ENCODE measurements at regions not wholly inside any gene's neighbourhood (a gene's known extent, or its start where the extent isn't known, plus 50 kb on each side); places are given as distances from the start of the nearest gene placed in this dataset.
"Not testable (repeated sequence)": the region's sequence is repeated elsewhere in the genome, so short reads cannot be mapped to it uniquely, and the experiment has no call there.

DNA sequence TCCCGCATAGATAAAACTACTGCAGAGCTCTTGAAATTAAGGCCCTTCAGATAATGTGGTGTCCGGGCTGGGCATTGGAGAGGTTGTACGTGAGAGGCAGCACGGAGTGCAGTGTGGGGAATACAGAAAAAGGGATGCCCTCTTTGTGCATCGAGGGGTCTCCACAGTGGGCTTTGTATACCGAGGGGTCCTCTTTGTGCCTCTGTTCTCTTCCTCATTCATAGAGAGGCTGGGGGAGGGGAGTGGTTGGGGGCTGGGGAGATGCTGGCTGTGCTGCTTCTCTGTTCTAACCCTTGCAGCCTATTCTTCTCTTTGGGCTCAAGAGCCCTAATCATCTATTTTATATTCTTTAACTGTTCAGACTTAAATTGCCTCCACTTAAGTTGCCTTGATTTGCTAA, 74.3 kb upstream of the NDN start:
- Histone ChIP-seq H3K9me3 (no peaks in the 10 kb centered on the region), H3K4me1 (no peaks in the 10 kb centered on the region), H3K4me3 (no peak overlapping the region), H3K36me3 (no peaks in the 10 kb centered on the region), H3K27ac (no peak overlapping the region), H3K27me3 (no peaks in the 10 kb centered on the region)
- 70 to 84% methylated on average over 3 to 6 of the region's 6 CpGs for WGBS, 2 donors (ENCODE audit: low coverage in 1 of 2)
- TF ChIP-seq, protein P1, sequence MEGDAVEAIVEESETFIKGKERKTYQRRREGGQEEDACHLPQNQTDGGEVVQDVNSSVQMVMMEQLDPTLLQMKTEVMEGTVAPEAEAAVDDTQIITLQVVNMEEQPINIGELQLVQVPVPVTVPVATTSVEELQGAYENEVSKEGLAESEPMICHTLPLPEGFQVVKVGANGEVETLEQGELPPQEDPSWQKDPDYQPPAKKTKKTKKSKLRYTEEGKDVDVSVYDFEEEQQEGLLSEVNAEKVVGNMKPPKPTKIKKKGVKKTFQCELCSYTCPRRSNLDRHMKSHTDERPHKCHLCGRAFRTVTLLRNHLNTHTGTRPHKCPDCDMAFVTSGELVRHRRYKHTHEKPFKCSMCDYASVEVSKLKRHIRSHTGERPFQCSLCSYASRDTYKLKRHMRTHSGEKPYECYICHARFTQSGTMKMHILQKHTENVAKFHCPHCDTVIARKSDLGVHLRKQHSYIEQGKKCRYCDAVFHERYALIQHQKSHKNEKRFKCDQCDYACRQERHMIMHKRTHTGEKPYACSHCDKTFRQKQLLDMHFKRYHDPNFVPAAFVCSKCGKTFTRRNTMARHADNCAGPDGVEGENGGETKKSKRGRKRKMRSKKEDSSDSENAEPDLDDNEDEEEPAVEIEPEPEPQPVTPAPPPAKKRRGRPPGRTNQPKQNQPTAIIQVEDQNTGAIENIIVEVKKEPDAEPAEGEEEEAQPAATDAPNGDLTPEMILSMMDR (IDR thresholded peaks at IDR 0.05) = no peak
- TF ChIP-seq EP300 (IDR thresholded peaks at IDR 0.05) (no peak), POLR2AphosphoS5 (IDR thresholded peaks at IDR 0.05) (no peak), POLR2A (IDR thresholded peaks at IDR 0.05) (no peak)
- ATAC-seq = no peak

DNA sequence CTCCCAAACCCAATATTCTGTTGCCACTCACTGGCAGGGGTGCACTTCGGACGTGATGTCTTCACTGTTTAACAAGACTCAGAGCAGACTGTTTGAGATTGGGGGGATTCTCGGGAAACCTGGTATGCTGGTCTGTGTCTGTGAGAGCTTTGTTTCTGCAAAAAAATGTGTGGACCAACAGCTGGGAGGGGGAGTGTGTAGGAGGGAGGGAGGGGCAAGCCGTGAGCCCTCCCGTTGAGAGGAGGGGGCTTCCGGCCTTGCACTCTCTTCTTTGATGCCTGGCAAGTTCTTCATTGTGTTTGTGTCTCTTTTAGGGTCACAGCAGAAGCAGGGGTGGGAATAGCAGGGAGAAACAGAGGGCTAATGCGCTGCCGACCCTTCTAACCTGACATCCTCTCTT, 74.9 kb upstream of the NDN start:
- H3K4me1 ChIP-seq = no peaks in the 10 kb centered on the region
- 65 to 67% methylated on average over 6 to 8 of the region's 8 CpGs for WGBS, 2 donors (ENCODE audit: low coverage in 1 of 2)
- H3K36me3 ChIP-seq = no peaks in the 10 kb centered on the region
- no peak overlapping the region for H3K4me3 ChIP-seq
- no peak overlapping the region for H3K27ac ChIP-seq
- ATAC-seq = no peak
- peaks cover 0 to 4% (median 0%) of the 10 kb centered on the region in 3 donors for H3K9me3 ChIP-seq
- TF ChIP-seq POLR2A (IDR thresholded peaks at IDR 0.05) = no peak
- TF ChIP-seq, protein P1 (IDR thresholded peaks at IDR 0.05) = no peak
- TF ChIP-seq POLR2AphosphoS5 (IDR thresholded peaks at IDR 0.05) = no peak
- TF ChIP-seq EP300 (IDR thresholded peaks at IDR 0.05) = no peak
- H3K27me3 ChIP-seq = no peaks in the 10 kb centered on the region

DNA sequence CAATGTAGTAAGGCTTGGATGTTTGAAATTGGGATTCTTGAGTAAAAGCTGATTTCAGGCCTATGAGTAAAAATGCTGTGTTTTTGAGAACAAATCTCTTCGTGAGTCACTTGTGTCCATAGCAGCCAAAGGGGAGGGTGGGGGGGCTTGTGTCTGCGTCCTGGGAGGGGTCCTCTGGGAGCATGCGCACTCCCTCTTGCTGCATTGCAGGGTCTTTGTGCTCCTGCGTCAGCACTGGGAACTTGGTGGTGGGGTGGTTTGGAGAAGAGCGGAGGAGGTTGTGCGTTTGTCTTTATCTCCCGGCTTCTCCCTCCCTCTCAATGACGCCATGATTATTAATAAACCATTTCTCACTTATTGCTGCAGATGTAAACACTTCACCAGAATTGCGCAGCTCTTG, 75.9 kb upstream of the NDN start:
- H3K4me3 ChIP-seq = no peak overlapping the region
- WGBS, 2 donors (ENCODE audit: low coverage in 1 of 2) = 70 to 80% methylated on average over 2 to 8 of the region's 9 CpGs
- H3K36me3 ChIP-seq = no peaks in the 10 kb centered on the region
- no peaks in the 10 kb centered on the region for H3K4me1 ChIP-seq
- no peak for TF ChIP-seq POLR2A (IDR thresholded peaks at IDR 0.05)
- TF ChIP-seq POLR2AphosphoS5 (IDR thresholded peaks at IDR 0.05) = no peak
- TF ChIP-seq, protein P1 (IDR thresholded peaks at IDR 0.05) = no peak
- no peak for TF ChIP-seq EP300 (IDR thresholded peaks at IDR 0.05)
- ATAC-seq = no peak
- no peak overlapping the region for H3K27ac ChIP-seq
- H3K9me3 ChIP-seq = peaks cover 0 to 4% (median 0%) of the 10 kb centered on the region in 3 donors
- H3K27me3 ChIP-seq = no peaks in the 10 kb centered on the region

DNA sequence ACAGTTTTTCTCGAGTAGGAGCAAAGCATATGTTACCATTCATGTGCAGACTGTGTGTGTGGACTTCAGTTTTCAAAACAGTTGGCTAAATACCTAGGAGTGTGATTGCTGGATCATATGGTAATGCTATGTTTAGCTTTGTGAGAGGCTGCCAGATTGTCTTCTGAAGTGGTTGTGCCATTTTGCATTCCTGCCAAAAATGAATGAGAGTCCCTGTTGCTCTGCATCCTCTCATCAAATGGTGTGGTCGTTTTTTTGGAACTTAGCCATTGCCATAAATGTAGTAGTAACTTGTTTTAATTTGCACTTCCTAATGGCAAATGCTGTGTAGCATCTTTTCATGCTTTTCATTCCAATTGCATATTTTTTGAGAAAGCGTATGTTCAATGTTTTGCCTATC, 77.2 kb upstream of the NDN start:
- 45 to 49% methylated on average over 3 of the region's 3 CpGs for WGBS, 2 donors (ENCODE audit: low coverage in 1 of 2)
- Histone ChIP-seq H3K4me3 (no peak overlapping the region), H3K27ac (no peak overlapping the region), H3K27me3 (no peaks in the 10 kb centered on the region), H3K9me3 (peaks cover 0 to 11% (median 0%) of the 10 kb centered on the region in 3 donors), H3K4me1 (no peaks in the 10 kb centered on the region), H3K36me3 (no peaks in the 10 kb centered on the region)
- TF ChIP-seq POLR2AphosphoS5 (IDR thresholded peaks at IDR 0.05) (no peak), EP300 (IDR thresholded peaks at IDR 0.05) (no peak), POLR2A (IDR thresholded peaks at IDR 0.05) (no peak)
- TF ChIP-seq, protein P1 (IDR thresholded peaks at IDR 0.05) = no peak
- no peak for ATAC-seq

DNA sequence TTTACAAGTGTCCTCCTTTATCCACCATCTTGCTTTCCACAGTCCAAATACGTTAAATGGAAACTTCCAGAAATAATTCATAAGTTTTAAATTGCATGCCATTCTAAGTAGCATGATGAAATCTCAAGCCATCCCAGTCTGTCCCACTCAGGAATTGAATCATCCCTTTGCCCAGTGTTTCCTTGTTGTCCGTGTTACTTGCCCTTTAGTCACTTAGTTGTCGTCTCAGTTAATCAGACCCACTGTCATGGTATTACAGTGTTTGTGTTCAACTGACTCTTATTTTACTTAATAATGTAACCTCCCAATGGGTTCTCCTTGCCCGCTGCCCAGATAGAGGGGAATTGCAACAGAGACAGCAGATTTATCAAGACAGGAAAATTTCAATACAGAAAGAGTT, 77.6 kb upstream of the NDN start:
- no peaks in the 10 kb centered on the region for H3K36me3 ChIP-seq
- peaks cover 0 to 12% (median 0%) of the 10 kb centered on the region in 3 donors for H3K9me3 ChIP-seq
- H3K27ac ChIP-seq = no peak overlapping the region
- no peaks in the 10 kb centered on the region for H3K4me1 ChIP-seq
- no peak overlapping the region for H3K4me3 ChIP-seq
- no peak for TF ChIP-seq POLR2AphosphoS5 (IDR thresholded peaks at IDR 0.05)
- H3K27me3 ChIP-seq = no peaks in the 10 kb centered on the region
- no peak for ATAC-seq
- WGBS, 2 donors (ENCODE audit: low coverage in 1 of 2) = 46% methylated on average over 4 of the region's 4 CpGs; no CpG with 5 or more reads in 1 of the 2 donors

DNA sequence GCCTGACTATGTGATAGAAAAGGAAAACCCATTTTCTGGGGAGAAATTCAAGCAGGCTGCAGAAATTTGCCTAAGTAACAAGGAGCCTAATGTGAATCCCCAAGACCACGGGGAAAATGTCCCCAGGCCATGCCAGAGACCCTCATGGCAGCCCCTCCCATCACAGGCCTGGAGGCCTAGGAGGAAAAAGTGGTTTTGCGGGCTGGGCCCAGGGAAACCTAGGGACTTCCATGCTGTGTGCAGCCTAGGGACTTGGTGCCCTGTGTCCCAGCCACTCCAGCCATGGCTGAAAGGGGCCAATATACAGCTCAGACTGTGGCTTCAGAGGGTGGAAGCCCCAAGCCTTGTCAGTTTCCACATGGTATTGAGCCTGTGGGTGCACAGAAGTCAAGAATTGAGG, 79.7 kb upstream of the NDN start:
- not testable (repeated sequence) for H3K4me1 ChIP-seq, H3K27me3 ChIP-seq, H3K36me3 ChIP-seq, H3K4me3 ChIP-seq, ATAC-seq, H3K27ac ChIP-seq
- 64% methylated on average over 1 of the region's 2 CpGs; no CpG with 5 or more reads in 1 of the 2 donors for WGBS, 2 donors (ENCODE audit: low coverage in 1 of 2)
- peaks cover 0 to 12% (median 0%) of the 10 kb centered on the region in 3 donors for H3K9me3 ChIP-seq
